ENCODE measurements at regions not wholly inside any gene's neighbourhood (a gene's known extent, or its start where the extent isn't known, plus 50 kb on each side); places are given as distances from the start of the nearest gene placed in this dataset.

DNA sequence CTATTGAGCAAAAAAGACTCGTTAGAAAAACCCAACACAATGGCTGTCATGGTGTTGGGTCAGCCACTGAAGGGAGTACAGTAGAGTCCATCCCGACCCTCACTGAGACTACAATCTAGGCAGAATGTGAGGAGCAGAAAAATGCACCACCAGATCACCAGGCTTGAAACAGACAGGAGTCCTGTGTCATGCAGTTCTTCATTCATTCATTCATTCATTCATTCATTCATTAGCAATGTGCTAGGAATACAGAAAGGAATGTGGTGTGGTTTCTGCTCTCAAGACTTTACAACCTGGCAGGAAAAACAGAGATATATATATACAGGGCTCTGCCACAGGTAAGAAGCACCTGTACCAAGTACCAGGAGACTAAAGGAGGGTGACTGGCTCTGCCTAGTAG, 392.3 kb downstream of the OMA1 start:
- DNase-seq (ENCODE audit: low read depth) (no peak), FAIRE-seq (no peak)
- H3K79me2 ChIP-seq (ENCODE audit: insufficient read depth, low read length): no peaks in the 10 kb centered on the region
- no peak overlapping the region for H3K27ac Mint-ChIP-seq (ENCODE audit: unreplicated experiment)
- TF ChIP-seq EZH2 (IDR thresholded peaks at IDR 0.05; ENCODE audit: insufficient read depth, low read length): no peak
- H3K36me3 ChIP-seq (ENCODE audit: insufficient read depth, low read length): no peaks in the 10 kb centered on the region
- H3K27me3 Mint-ChIP-seq (ENCODE audit: low read depth, unreplicated experiment): peaks cover 7% of the 10 kb centered on the region
- no peaks in the 10 kb centered on the region for H3K36me3 Mint-ChIP-seq (ENCODE audit: low read depth, unreplicated experiment)
- no peaks in the 10 kb centered on the region for H3K9me3 ChIP-seq (ENCODE audit: insufficient read depth, low read depth, low read length)
- H3K9me3 Mint-ChIP-seq (ENCODE audit: unreplicated experiment): no peaks in the 10 kb centered on the region
- no peak overlapping the region for H2AFZ ChIP-seq (ENCODE audit: low read depth, low read length)
- H3K4me3 Mint-ChIP-seq (ENCODE audit: unreplicated experiment): no peak overlapping the region
- no peaks in the 10 kb centered on the region for H3K4me1 ChIP-seq (ENCODE audit: insufficient read depth, low read length)
- H3K4me2 ChIP-seq (ENCODE audit: low read length): no peak overlapping the region
- H3K9ac ChIP-seq (ENCODE audit: low read length): no peak overlapping the region
- no peak overlapping the region for H3K27ac ChIP-seq (ENCODE audit: low read depth, low read length)
- H4K20me1 ChIP-seq (ENCODE audit: insufficient read depth, low read length): no peaks in the 10 kb centered on the region
- H3K4me3 ChIP-seq (ENCODE audit: insufficient read depth, low read depth, low read length): no peak overlapping the region
- no peaks in the 10 kb centered on the region for H3K4me1 Mint-ChIP-seq (ENCODE audit: low read depth, unreplicated experiment)
- H3K27me3 ChIP-seq (ENCODE audit: insufficient read depth, low read length): no peaks in the 10 kb centered on the region

- H3K27ac ChIP-seq (ENCODE audit: low read depth, low read length): no peak overlapping the region
- H3K9ac ChIP-seq (ENCODE audit: low read length): no peak overlapping the region
- no peaks in the 10 kb centered on the region for H3K9me3 ChIP-seq (ENCODE audit: insufficient read depth, low read depth, low read length)
- TF ChIP-seq, protein P1, sequence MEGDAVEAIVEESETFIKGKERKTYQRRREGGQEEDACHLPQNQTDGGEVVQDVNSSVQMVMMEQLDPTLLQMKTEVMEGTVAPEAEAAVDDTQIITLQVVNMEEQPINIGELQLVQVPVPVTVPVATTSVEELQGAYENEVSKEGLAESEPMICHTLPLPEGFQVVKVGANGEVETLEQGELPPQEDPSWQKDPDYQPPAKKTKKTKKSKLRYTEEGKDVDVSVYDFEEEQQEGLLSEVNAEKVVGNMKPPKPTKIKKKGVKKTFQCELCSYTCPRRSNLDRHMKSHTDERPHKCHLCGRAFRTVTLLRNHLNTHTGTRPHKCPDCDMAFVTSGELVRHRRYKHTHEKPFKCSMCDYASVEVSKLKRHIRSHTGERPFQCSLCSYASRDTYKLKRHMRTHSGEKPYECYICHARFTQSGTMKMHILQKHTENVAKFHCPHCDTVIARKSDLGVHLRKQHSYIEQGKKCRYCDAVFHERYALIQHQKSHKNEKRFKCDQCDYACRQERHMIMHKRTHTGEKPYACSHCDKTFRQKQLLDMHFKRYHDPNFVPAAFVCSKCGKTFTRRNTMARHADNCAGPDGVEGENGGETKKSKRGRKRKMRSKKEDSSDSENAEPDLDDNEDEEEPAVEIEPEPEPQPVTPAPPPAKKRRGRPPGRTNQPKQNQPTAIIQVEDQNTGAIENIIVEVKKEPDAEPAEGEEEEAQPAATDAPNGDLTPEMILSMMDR (IDR thresholded peaks at IDR 0.05; ENCODE audit: insufficient read depth, low read depth, low read length): no peak
- TF ChIP-seq EZH2 (IDR thresholded peaks at IDR 0.05; ENCODE audit: insufficient read depth, low read length): no peak
- H3K4me1 Mint-ChIP-seq (ENCODE audit: low read depth, unreplicated experiment): no peaks in the 10 kb centered on the region
- no peak overlapping the region for H3K4me2 ChIP-seq (ENCODE audit: low read length)
- no peaks in the 10 kb centered on the region for H3K27me3 ChIP-seq (ENCODE audit: insufficient read depth, low read length)
- peaks cover 7% of the 10 kb centered on the region for H3K27me3 Mint-ChIP-seq (ENCODE audit: low read depth, unreplicated experiment)
- no peaks in the 10 kb centered on the region for H3K79me2 ChIP-seq (ENCODE audit: insufficient read depth, low read length)
- DNase-seq (ENCODE audit: low read depth) (no peak), FAIRE-seq (no peak)
- no peaks in the 10 kb centered on the region for H3K36me3 Mint-ChIP-seq (ENCODE audit: low read depth, unreplicated experiment)
- no peak overlapping the region for H3K4me3 Mint-ChIP-seq (ENCODE audit: unreplicated experiment)
- H3K4me3 ChIP-seq (ENCODE audit: insufficient read depth, low read depth, low read length): no peak overlapping the region
- no peaks in the 10 kb centered on the region for H4K20me1 ChIP-seq (ENCODE audit: insufficient read depth, low read length)
- H3K36me3 ChIP-seq (ENCODE audit: insufficient read depth, low read length): no peaks in the 10 kb centered on the region
- no peaks in the 10 kb centered on the region for H3K9me3 Mint-ChIP-seq (ENCODE audit: unreplicated experiment)
- no peak overlapping the region for H2AFZ ChIP-seq (ENCODE audit: low read depth, low read length)
- H3K4me1 ChIP-seq (ENCODE audit: insufficient read depth, low read length): no peaks in the 10 kb centered on the region
- H3K27ac Mint-ChIP-seq (ENCODE audit: unreplicated experiment): no peak overlapping the region
These were observed 393.8 kb downstream of the OMA1 start for GRCh38 chr1:58152697-58153096.

DNA sequence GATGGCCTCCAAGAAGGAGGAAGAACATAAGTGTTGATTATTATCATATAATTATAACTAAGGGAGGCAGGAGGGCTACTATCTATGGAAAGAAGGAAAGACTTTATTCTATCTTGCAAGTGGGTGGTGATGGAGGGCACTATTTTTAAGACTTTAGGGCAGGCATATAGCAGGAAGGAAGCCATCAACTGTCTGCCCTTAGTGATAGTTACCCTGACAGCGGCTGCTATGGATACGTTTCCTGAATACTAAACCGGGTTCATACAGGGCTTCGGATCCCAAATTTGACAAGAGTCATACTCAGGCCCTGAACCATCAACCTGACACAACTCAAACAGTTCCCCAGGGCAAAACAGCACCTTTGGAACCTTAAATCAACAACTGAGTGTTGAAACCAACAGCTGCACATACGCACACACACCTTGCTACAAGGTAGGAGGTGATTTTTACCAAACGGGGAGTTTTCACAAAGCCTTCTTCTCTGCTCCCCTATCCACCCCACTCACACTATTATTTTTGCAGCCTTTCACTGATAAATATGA, 397.2 kb downstream of the OMA1 start:
- no peaks in the 10 kb centered on the region for H3K36me3 Mint-ChIP-seq (ENCODE audit: low read depth, unreplicated experiment)
- H3K9me3 Mint-ChIP-seq (ENCODE audit: unreplicated experiment): no peaks in the 10 kb centered on the region
- Histone ChIP-seq H3K4me3 (ENCODE audit: insufficient read depth, low read depth, low read length) (no peak overlapping the region), H3K27ac (ENCODE audit: low read depth, low read length) (no peak overlapping the region), H3K36me3 (ENCODE audit: insufficient read depth, low read length) (no peaks in the 10 kb centered on the region), H3K4me2 (ENCODE audit: low read length) (no peak overlapping the region), H3K79me2 (ENCODE audit: insufficient read depth, low read length) (no peaks in the 10 kb centered on the region), H3K27me3 (ENCODE audit: insufficient read depth, low read length) (no peaks in the 10 kb centered on the region), H3K4me1 (ENCODE audit: insufficient read depth, low read length) (no peaks in the 10 kb centered on the region), H4K20me1 (ENCODE audit: insufficient read depth, low read length) (no peaks in the 10 kb centered on the region), H3K9me3 (ENCODE audit: insufficient read depth, low read depth, low read length) (no peaks in the 10 kb centered on the region), H2AFZ (ENCODE audit: low read depth, low read length) (no peak overlapping the region), H3K9ac (ENCODE audit: low read length) (no peak overlapping the region)
- FAIRE-seq (no peak), DNase-seq (ENCODE audit: low read depth) (no peak)
- H3K27ac Mint-ChIP-seq (ENCODE audit: unreplicated experiment): no peak overlapping the region
- peaks cover 7% of the 10 kb centered on the region for H3K27me3 Mint-ChIP-seq (ENCODE audit: low read depth, unreplicated experiment)
- TF ChIP-seq, protein P1 (IDR thresholded peaks at IDR 0.05; ENCODE audit: insufficient read depth, low read depth, low read length): no peak
- TF ChIP-seq EZH2 (IDR thresholded peaks at IDR 0.05; ENCODE audit: insufficient read depth, low read length): no peak
- H3K4me1 Mint-ChIP-seq (ENCODE audit: low read depth, unreplicated experiment): no peaks in the 10 kb centered on the region
- no peak overlapping the region for H3K4me3 Mint-ChIP-seq (ENCODE audit: unreplicated experiment)

Data from astrocyte (in vitro differentiated cells and primary cell).